ENCODE measurements at regions not wholly inside any gene's neighbourhood (a gene's known extent, or its start where the extent isn't known, plus 50 kb on each side); places are given as distances from the start of the nearest gene placed in this dataset.

DNA sequence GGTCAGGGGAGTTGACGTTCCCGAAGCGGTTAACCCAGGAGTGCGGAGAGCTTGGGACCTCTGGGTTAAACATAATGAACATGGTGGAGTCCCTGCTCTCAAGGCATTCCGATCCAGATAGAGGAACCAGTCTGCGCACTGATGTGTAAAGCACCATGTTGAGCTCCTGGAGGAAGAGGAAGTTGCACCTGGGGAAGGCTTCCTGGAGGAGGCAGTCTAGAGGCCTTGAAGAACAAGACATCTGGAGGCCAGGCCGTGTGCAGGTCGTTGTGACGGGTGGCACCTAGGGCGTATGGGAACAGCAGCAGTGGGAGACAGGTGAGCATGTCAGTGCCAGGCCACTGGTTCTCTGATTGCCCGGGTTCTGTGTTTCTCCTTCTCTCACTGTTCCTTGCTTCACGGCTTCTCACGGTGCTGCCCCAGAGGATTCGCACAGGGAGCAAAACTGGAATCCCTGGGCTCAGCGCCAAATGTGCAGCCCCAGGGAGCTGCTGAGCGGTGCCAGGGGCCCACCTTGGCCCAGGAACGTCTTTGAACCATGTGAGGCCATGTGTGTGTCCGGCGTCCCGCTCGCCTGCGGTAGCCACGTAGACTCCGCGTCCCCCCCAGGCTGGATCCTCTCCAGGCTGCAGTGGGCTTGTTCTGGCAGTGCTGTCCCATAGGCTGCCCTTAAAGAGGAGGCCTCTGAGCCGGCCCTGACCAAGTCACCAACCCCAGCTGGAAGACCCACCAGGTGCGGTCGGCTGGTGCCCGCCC is 122.9 kb upstream of the GALNT2 start:
- no peak for DNase-seq (ENCODE audit: low read depth)
- no peak overlapping the region for H3K4me3 ChIP-seq (ENCODE audit: low read depth, low read length)
- in situ Hi-C loops (cut with HindIII; ENCODE audit: low sequenced_read_pairs): loop anchor here (10.0 kb wide), 1 partner anchor 59 kb away; no protein-coding TSS in a partner anchor
- no peak for TF ChIP-seq CTCF (IDR thresholded peaks at IDR 0.05; ENCODE audit: low read depth, low read length, missing control alignments)

DNA sequence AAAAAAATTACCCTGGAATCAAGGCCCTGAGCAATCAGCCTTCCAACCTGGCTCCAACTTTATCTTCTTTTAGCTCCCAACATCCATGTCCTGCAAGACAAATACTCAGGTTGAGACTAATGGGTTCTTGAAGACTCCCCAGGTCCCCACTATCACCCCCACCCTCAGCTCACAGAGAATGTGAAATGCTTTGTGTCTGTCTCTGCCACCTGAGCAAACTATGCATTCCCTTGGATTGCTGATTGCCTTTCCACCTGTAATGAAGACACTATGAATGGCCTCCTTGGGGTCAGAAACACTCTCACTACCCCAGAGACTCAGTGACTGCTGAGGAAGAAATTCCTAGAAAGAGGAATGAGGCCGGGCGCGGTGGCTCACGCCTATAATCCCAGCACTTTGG is 121.2 kb upstream of the GALNT2 start:
- no peak for DNase-seq (ENCODE audit: low read depth)
- in situ Hi-C loops (cut with HindIII; ENCODE audit: low sequenced_read_pairs): loop anchor here (10.0 kb wide), 1 partner anchor 61 kb away; no protein-coding TSS in a partner anchor

GRCh38 chr1:229947968-229948367 is 119.1 kb upstream of the GALNT2 start:
- H3K4me3 ChIP-seq (ENCODE audit: low read depth, low read length): no peak overlapping the region
- in situ Hi-C loops (cut with HindIII; ENCODE audit: low sequenced_read_pairs): loop anchor here (10.0 kb wide), 1 partner anchor 63 kb away; no protein-coding TSS in a partner anchor
- DNase-seq (ENCODE audit: low read depth): no peak
- TF ChIP-seq CTCF (IDR thresholded peaks at IDR 0.05; ENCODE audit: low read depth, low read length, missing control alignments): no peak

More for the DNA sequence above, 121.2 kb upstream of the GALNT2 start:
- no peak overlapping the region for H3K4me3 ChIP-seq (ENCODE audit: low read depth, low read length)
- TF ChIP-seq CTCF (IDR thresholded peaks at IDR 0.05; ENCODE audit: low read depth, low read length, missing control alignments): no peak

GRCh38 chr1:229948438-229948837 is 118.6 kb upstream of the GALNT2 start:
- DNase-seq (ENCODE audit: low read depth): no peak
- in situ Hi-C loops (cut with HindIII; ENCODE audit: low sequenced_read_pairs): loop anchor here (10.0 kb wide), 1 partner anchor 64 kb away; no protein-coding TSS in a partner anchor
- no peak for TF ChIP-seq CTCF (IDR thresholded peaks at IDR 0.05; ENCODE audit: low read depth, low read length, missing control alignments)
- no peak overlapping the region for H3K4me3 ChIP-seq (ENCODE audit: low read depth, low read length)

GRCh38 chr1:229949500-229949899 is 117.5 kb upstream of the GALNT2 start:
- no peak for TF ChIP-seq CTCF (IDR thresholded peaks at IDR 0.05; ENCODE audit: low read depth, low read length, missing control alignments)
- no peak for DNase-seq (ENCODE audit: low read depth)
- in situ Hi-C loops (cut with HindIII; ENCODE audit: low sequenced_read_pairs): loop anchor here (10.0 kb wide), 1 partner anchor 65 kb away; no protein-coding TSS in a partner anchor
- no peak overlapping the region for H3K4me3 ChIP-seq (ENCODE audit: low read depth, low read length)

- no peak overlapping the region for H3K4me3 ChIP-seq (ENCODE audit: low read depth, low read length)
- in situ Hi-C loops (cut with HindIII; ENCODE audit: low sequenced_read_pairs): no loop called here
- DNase-seq (ENCODE audit: low read depth): no peak
- no peak for TF ChIP-seq CTCF (IDR thresholded peaks at IDR 0.05; ENCODE audit: low read depth, low read length, missing control alignments)
These were observed 117.0 kb upstream of the GALNT2 start for GRCh38 chr1:229950020-229950419.
